A549 (cell line): ENCODE measurements at regions not wholly inside any gene's neighbourhood (a gene's known extent, or its start where the extent isn't known, plus 50 kb on each side); places are given as distances from the start of the nearest gene placed in this dataset.

Experiments used
- ATAC-seq, 2 experiments: fragments of 200-7000 bp in 1 of 2; fragments of >200 bp in 1 of 2; cut with Nextera tagmentation in 1 of 2; cut with Tn5 transposase in 1 of 2; 3 replicates each; pipeline versions ENCODE4 v1.8.0 to v1.9.1; 2018 to 2020; ENCODE audit warnings: mild to moderate bottlenecking in 1 of 2, moderate library complexity in 1 of 2
- CTCF ChIA-PET: fragments of 300-600 bp; sonication (Branson Sonifier 250); formaldehyde crosslinking; extraction: SDS; loops from one replicate; lab custom pipeline; 2021; ENCODE audit warnings: antibody characterized with exemption, inconsistent platforms; lab: Yijun Ruan, JAX
- POLR2A ChIA-PET: fragments of 350-600 bp; formaldehyde crosslinking; extraction: SDS; loops from one replicate; lab custom pipeline; 2021; ENCODE audit warnings: antibody characterized with exemption, inconsistent platforms; lab: Yijun Ruan, JAX
- DNase-seq, 2 experiments: peaks; one replicate each; pipeline versions ENCODE4 v3.0.0 to v3.0.0-alpha.2; 2011 to 2016; ENCODE audit warnings: low read depth in 1 of 2, low spot score in 1 of 2
- FAIRE-seq: peaks from 2 replicates; lab custom pipeline; 2011; peaks lifted over from hg19 to GRCh38; lab: Jason Lieb, UNC
- H3K27ac ChIP-seq, 2 experiments: fragments of >200 bp; sonication (Bioruptor Twin); formaldehyde crosslinking; 3 replicates each; pipeline ENCODE4 v1.5.1; 2016 to 2017
- H3K4me1 ChIP-seq: fragments of >200 bp; sonication (Bioruptor Twin); formaldehyde crosslinking; 3 replicates; pipeline ENCODE4 v1.6.1; 2016
- H3K4me2 ChIP-seq: fragments of >200 bp; sonication (Bioruptor Twin); formaldehyde crosslinking; 3 replicates; pipeline ENCODE4 v1.6.1; 2016
- H3K4me3 ChIP-seq: fragments of >200 bp; sonication (Bioruptor Twin); formaldehyde crosslinking; 3 replicates; pipeline ENCODE4 v1.5.1; 2016
- H3K9me3 ChIP-seq: fragments of >200 bp; sonication (Bioruptor Twin); formaldehyde crosslinking; 3 replicates; pipeline ENCODE4 v1.6.1; 2016
- CBX2 ChIP-seq: fragments of 200-600 bp; sonication (generic); IDR thresholded peaks from 2 replicates; pipeline ENCODE4 v1.6.1; 2016; ENCODE audit warnings: low read depth, mild to moderate bottlenecking, borderline replicate concordance
- CHD2 ChIP-seq: fragments of 150-350 bp; IDR thresholded peaks from 2 replicates; pipeline ENCODE4 v1.6.1; 2014; ENCODE audit warnings: low read length; ENCODE audit not compliant: partially characterized antibody
- CHD4 ChIP-seq: fragments of 200-600 bp; sonication (generic); IDR thresholded peaks from 2 replicates; pipeline ENCODE4 v1.6.1; 2016; ENCODE audit warnings: antibody characterized with exemption, mild to moderate bottlenecking, borderline replicate concordance
- E2F6 ChIP-seq: IDR thresholded peaks from 2 replicates; pipeline ENCODE4 v1.6.1; 2012; ENCODE audit warnings: low read depth, borderline replicate concordance
- EHF ChIP-seq: fragments of 250-450 bp; sonication (Bioruptor Pico); IDR thresholded peaks from 2 replicates; pipeline ENCODE4 v1.5.0; 2020; ENCODE audit warnings: mild to moderate bottlenecking
- EHMT2 ChIP-seq: fragments of 200-600 bp; sonication (generic); IDR thresholded peaks from 2 replicates; pipeline ENCODE4 v1.6.1; 2016; ENCODE audit warnings: antibody characterized with exemption, low read depth, mild to moderate bottlenecking, moderate library complexity
- FOSL2 ChIP-seq, 2 experiments: fragments of 450-650 bp in 1 of 2; fragments of >200 bp in 1 of 2; sonication (Bioruptor Twin) in 1 of 2; formaldehyde crosslinking; IDR thresholded peaks; 2 replicates each; pipeline versions ENCODE4 v1.5.0 to v1.6.1; 2016 to 2020; ENCODE audit warnings: mild to moderate bottlenecking in 1 of 2, moderate library complexity in 1 of 2
- HDAC2 ChIP-seq: fragments of 200-600 bp; sonication (generic); IDR thresholded peaks from 2 replicates; pipeline ENCODE4 v1.6.1; 2016
- HOXA7 ChIP-seq: fragments of 250-450 bp; sonication (Bioruptor Pico); IDR thresholded peaks from 2 replicates; pipeline ENCODE4 v1.5.0; 2020; ENCODE audit warnings: mild to moderate bottlenecking, moderate library complexity
- HOXB13 ChIP-seq: fragments of 250-450 bp; sonication (Bioruptor Pico); IDR thresholded peaks from 2 replicates; pipeline ENCODE4 v1.5.0; 2020; ENCODE audit warnings: low read depth, mild to moderate bottlenecking, moderate library complexity
- KDM1A ChIP-seq: fragments of 200-600 bp; sonication (generic); IDR thresholded peaks from 2 replicates; pipeline ENCODE4 v1.6.1; 2016; ENCODE audit warnings: low read depth, mild to moderate bottlenecking
- MAX ChIP-seq: IDR thresholded peaks from 2 replicates; pipeline ENCODE4 v1.6.1; 2012
- MYC ChIP-seq: IDR thresholded peaks from 2 replicates; pipeline ENCODE4 v1.6.1; 2012; ENCODE audit warnings: mild to moderate bottlenecking, inconsistent platforms, low read length, improper control_type of control experiment, borderline replicate concordance
- POLR2A ChIP-seq: IDR thresholded peaks from 2 replicates; pipeline ENCODE4 v1.6.1; 2012; ENCODE audit warnings: mild to moderate bottlenecking, low read length
- POLR2AphosphoS2 ChIP-seq: conservative IDR thresholded peaks from 2 replicates; pipeline ENCODE4 v1.6.1; 2012; ENCODE audit warnings: low read length, improper control_type of control experiment, inconsistent platforms
- RAD21 ChIP-seq, 2 experiments: fragments of >200 bp in 1 of 2; sonication (Bioruptor Twin) in 1 of 2; formaldehyde crosslinking in 1 of 2; IDR thresholded peaks in 1 of 2; conservative IDR thresholded peaks in 1 of 2; 2 replicates in 1 of 2; 3 replicates in 1 of 2; pipeline ENCODE4 v1.6.1; 2012 to 2018; ENCODE audit warnings: inconsistent platforms in 1 of 2
- RFX5 ChIP-seq: fragments of 450-650 bp; IDR thresholded peaks from 2 replicates; pipeline ENCODE4 v1.7.1; 2014; ENCODE audit warnings: antibody characterized with exemption, mild to moderate bottlenecking, moderate library complexity
- RNF2 ChIP-seq: fragments of 200-600 bp; sonication (generic); IDR thresholded peaks from 2 replicates; pipeline ENCODE4 v1.6.1; 2016; ENCODE audit warnings: low read depth, mild to moderate bottlenecking, antibody characterized with exemption, moderate library complexity, borderline replicate concordance
- SMC3 ChIP-seq: fragments of >200 bp; sonication (Bioruptor Twin); formaldehyde crosslinking; IDR thresholded peaks from 3 replicates; pipeline ENCODE4 v1.6.1; 2018; ENCODE audit warnings: inconsistent platforms
- TFCP2L1 ChIP-seq: fragments of 250-450 bp; sonication (Bioruptor Pico); IDR thresholded peaks from 2 replicates; pipeline ENCODE4 v1.5.0; 2021; ENCODE audit warnings: mild to moderate bottlenecking
- ZFP36 ChIP-seq: fragments of 450-650 bp; IDR thresholded peaks from 2 replicates; pipeline ENCODE4 v1.6.1; 2014; ENCODE audit warnings: borderline replicate concordance; ENCODE audit not compliant: partially characterized antibody
- ZNF302 ChIP-seq: fragments of 250-450 bp; sonication (Bioruptor Pico); IDR thresholded peaks from 2 replicates; pipeline ENCODE4 v1.9.0; 2021; ENCODE audit warnings: inconsistent platforms, mild to moderate bottlenecking, moderate library complexity
- WGBS: methylation state at CpG from one replicate; pipeline ENCODE4 v1.1.6; 2017; ENCODE audit errors: missing lambda C conversion rate; 5-methylcytosine and 5-hydroxymethylcytosine counted together
- TF ChIP-seq, protein P1 (sequence below): IDR thresholded peaks from 2 replicates; pipeline ENCODE4 v1.6.1; 2012
- TF ChIP-seq, protein P2 (sequence below): fragments of 450-650 bp; IDR thresholded peaks from 2 replicates; pipeline ENCODE4 v1.6.1; 2014; ENCODE audit warnings: antibody characterized with exemption

GRCh38 chr18:26637983-26638382 is 89.6 kb upstream of the KCTD1 start:
- no peaks in the 10 kb centered on the region for H3K4me1 ChIP-seq
- no peaks in the 10 kb centered on the region for H3K9me3 ChIP-seq
- FAIRE-seq (no peak), ATAC-seq (no peak), DNase-seq (no peak)
- POLR2A ChIA-PET: no interaction called here
- CTCF ChIA-PET: interaction anchor here (0.9 to 1.1 kb wide), 2 partner anchors 12 to 14 kb away, joined by 3 to 4 read pairs; no protein-coding TSS in a partner anchor
- no peak overlapping the region for H3K4me3 ChIP-seq
- H3K27ac ChIP-seq: no peak overlapping the region
- H3K4me2 ChIP-seq: no peak overlapping the region
- 97% methylated on average over 2 of the region's 2 CpGs for WGBS
- TF ChIP-seq ZFP36 (no peak), SMC3 (no peak), MAX (no peak), POLR2AphosphoS2 (no peak), CHD2 (no peak), HDAC2 (no peak), MYC (no peak), E2F6 (no peak), TFCP2L1 (CRISPR knock-in tag) (no peak), HOXA7 (CRISPR knock-in tag) (no peak), RAD21 (conservative IDR thresholded peaks at IDR 0.05 in 1 of 2, IDR thresholded peaks at IDR 0.05 in 1 of 2) (no peak), KDM1A (no peak), POLR2A (no peak), FOSL2 (IDR thresholded peaks at IDR 0.05) (no peak), FOSL2 (CRISPR knock-in tag; IDR thresholded peaks at IDR 0.05) (no peak), EHF (no peak), RNF2 (no peak), EHMT2 (no peak)
- TF ChIP-seq, protein P1, sequence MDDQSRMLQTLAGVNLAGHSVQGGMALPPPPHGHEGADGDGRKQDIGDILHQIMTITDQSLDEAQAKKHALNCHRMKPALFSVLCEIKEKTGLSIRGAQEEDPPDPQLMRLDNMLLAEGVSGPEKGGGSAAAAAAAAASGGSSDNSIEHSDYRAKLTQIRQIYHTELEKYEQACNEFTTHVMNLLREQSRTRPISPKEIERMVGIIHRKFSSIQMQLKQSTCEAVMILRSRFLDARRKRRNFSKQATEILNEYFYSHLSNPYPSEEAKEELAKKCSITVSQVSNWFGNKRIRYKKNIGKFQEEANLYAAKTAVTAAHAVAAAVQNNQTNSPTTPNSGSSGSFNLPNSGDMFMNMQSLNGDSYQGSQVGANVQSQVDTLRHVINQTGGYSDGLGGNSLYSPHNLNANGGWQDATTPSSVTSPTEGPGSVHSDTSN: no peak

DNA sequence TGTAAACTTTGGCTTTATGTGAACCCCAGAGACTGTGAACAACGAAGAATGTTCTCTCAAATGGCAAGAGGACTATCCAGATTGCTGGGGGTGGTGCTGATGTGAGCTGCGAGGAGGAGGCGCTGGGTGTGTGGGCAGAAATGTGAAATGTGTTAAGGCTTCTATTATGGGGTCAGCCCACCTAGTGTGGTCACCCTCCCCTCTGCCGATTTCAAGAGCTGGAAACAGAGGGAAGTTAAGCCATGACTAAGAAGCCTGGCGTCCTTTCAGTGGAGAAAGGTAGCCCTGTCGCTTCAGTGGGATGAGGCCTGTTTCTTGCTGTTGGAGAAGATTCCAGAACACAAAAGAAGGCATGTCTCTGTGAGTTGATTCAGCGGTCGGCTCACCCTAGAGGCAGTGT is 89.0 kb upstream of the KCTD1 start:
- DNase-seq (no peak), FAIRE-seq (no peak), ATAC-seq (no peak)
- H3K4me3 ChIP-seq: no peak overlapping the region
- H3K9me3 ChIP-seq: no peaks in the 10 kb centered on the region
- no peak overlapping the region for H3K4me2 ChIP-seq
- H3K27ac ChIP-seq: no peak overlapping the region
- WGBS: 94% methylated on average over 8 of the region's 8 CpGs
- CTCF ChIA-PET: interaction anchor here (1.2 kb wide), 1 partner anchor 12 kb away, joined by 4 read pairs; no protein-coding TSS in a partner anchor
- POLR2A ChIA-PET: no interaction called here
- TF ChIP-seq CHD2 (no peak), HOXB13 (CRISPR knock-in tag) (no peak), ZNF302 (no peak), SMC3 (no peak), TFCP2L1 (CRISPR knock-in tag) (no peak), CBX2 (no peak), RFX5 (no peak), CHD4 (no peak)
- TF ChIP-seq, protein P2, sequence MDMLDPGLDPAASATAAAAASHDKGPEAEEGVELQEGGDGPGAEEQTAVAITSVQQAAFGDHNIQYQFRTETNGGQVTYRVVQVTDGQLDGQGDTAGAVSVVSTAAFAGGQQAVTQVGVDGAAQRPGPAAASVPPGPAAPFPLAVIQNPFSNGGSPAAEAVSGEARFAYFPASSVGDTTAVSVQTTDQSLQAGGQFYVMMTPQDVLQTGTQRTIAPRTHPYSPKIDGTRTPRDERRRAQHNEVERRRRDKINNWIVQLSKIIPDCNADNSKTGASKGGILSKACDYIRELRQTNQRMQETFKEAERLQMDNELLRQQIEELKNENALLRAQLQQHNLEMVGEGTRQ: no peak
- TF ChIP-seq, protein P1: no peak
- H3K4me1 ChIP-seq: no peaks in the 10 kb centered on the region
